Tongue (tissue), 1 donor: ENCODE measurements at regions not wholly inside any gene's neighbourhood (a gene's known extent, or its start where the extent isn't known, plus 50 kb on each side); places are given as distances from the start of the nearest gene placed in this dataset.

Experiments used
- DNase-seq: peaks from one replicate; pipeline ENCODE4 v3.0.0-alpha.2; 2015

GRCh38 chr10:69741252-69741651 lies 60.5 kb upstream of the COL13A1 start:
- no peak for DNase-seq

- DNase-seq = no peak
These were observed 59.9 kb upstream of the COL13A1 start for GRCh38 chr10:69741671-69742355.

DNA sequence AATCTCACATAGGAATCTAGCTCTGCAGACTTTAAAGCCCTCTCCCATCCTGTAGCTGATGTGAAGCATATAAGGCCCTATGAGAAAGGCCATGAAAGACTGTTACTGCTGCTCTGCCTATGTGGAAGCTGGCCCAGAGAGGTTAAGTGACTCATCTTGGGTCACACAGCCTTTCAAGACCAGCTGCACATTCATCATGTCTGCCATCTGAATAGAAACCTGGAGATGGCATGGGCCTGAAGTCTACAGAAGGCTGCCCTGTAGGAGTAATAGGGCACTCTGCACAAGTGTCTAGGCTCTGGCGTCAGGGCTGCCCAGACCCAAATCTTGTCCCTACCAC lies 59.4 kb upstream of the COL13A1 start:
- no peak for DNase-seq

- no peak for DNase-seq
These were observed 58.6 kb upstream of the COL13A1 start for GRCh38 chr10:69742928-69743602.

- DNase-seq = no peak
These were observed 56.7 kb upstream of the COL13A1 start for GRCh38 chr10:69744971-69745370.

DNA sequence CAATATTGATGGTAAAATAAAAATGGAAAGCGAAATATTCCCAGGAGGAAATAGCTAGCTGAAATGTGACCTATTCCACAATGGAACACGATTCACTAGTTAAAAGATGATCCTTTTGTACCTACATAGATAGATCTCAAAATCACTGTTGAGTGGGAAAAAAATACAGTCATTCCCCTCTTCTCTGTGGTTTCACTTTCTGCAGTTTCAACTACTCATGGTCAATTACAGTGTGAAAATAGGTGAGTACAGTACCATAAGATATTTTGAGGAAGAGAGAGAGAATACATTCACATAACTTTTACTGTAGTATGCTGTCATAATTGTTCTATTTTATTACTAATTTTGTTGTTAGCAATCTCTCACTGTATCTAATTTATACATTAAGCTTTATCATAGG lies 56.0 kb upstream of the COL13A1 start:
- no peak for DNase-seq

DNA sequence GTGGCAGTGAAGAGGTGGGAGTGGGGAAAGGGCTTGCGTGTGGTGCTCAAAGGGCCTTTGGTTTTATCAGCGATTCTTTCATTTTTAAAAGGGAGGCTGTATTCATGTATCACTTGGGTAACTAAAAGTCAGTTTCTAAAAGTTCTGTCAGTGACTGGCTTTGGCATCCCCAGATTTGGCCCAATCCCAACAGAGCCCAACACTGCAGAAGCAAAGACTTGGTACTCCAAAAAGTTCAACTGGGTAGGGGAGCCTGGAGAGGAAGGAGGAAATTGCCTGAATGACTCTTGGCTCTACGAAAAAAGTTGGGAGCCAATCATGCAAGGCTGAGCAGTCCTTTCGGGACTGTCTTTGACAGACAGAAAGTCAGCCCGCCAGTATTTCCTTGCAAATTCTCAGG lies 54.5 kb upstream of the COL13A1 start:
- DNase-seq = no peak

- DNase-seq = no peak
These were observed 53.1 kb upstream of the COL13A1 start for GRCh38 chr10:69748621-69749020.

DNA sequence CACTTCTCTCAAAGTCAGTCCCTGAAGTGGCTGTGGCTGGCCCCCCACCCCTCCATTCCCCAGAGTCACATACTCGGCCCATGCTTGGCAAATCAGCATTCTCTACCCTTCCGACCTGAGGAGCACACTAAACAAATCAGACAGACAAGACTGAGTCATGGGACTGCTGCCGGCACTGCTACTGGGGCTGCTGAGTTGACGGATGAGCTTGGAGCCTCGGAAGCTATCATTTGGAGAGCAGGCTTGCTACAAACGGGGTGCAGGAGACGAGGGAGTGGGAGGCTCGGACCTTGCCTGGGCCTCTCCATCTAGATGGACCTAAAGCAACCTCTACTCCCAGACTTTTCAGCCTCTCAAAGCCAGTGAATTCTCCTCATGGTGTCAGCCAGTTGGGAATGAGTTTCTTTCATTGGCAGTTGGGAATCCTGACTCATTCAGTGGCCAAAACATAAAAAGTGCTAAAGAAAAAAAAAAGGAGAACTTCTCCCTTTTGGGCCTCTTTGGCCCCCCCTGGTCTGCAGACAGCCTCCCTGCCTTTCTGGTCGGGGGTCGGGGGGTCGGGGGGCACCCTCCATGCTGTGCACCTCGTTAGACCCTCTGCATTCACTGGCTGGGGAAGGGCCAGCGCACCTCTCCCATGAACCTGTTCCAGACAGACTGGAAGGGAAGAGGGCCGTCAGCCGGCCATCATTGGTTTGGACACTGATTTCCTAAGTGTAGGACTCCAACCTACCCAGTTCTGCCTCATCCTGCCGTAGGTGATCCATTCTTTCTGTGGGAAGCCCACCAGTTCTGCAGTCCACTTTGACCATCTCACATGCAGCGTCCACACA lies 52.3 kb upstream of the COL13A1 start:
- no peak for DNase-seq

GRCh38 chr10:69750011-69750373 lies 51.7 kb upstream of the COL13A1 start:
- no peak for DNase-seq

- no peak for DNase-seq
These were observed 51.0 kb upstream of the COL13A1 start for GRCh38 chr10:69750725-69751124.

DNA sequence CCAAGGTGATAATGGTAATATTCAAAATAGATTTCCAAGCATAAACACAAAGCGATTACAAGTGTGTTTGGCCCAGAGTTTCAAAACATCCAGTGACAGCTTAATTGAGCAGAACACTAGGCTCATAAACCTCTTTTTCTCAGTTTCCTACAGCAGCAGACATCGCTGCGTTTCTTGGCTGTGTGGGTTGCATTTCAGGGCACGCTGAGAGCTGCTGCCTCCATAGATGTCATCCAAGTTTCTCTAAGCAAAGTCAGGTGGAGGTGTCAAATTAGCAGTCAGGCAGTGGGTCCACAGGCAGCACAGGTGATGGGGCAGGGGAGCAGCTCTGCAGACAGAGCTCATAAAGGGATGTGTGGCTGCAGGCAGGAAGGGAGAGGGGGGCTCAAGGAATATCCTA lies 50.5 kb upstream of the COL13A1 start:
- DNase-seq = no peak
